GM23338 (cell line): ENCODE measurements at regions not wholly inside any gene's neighbourhood (a gene's known extent, or its start where the extent isn't known, plus 50 kb on each side); places are given as distances from the start of the nearest gene placed in this dataset.

Source experiments
- ATAC-seq: fragments of 200-7000 bp; cut with Tn5 transposase; 3 replicates; pipeline ENCODE4 v1.9.1; 2020
- DNase-seq: peaks from one replicate; pipeline ENCODE4 v3.0.0-alpha.2; 2015; ENCODE audit warnings: low spot score
- H2AFZ ChIP-seq: fragments of 200-600 bp; sonication (generic); 2 replicates; pipeline ENCODE4 v1.8.0; 2016; ENCODE audit warnings: antibody characterized with exemption, mild to moderate bottlenecking, moderate library complexity
- H3F3A ChIP-seq: fragments of 200-600 bp; sonication (generic); replicated peaks from 2 replicates; pipeline ENCODE4 v1.8.0; 2017; ENCODE audit warnings: antibody characterized with exemption, mixed run types, low read depth
- H3K27ac ChIP-seq: fragments of 200-600 bp; sonication (generic); 2 replicates; pipeline ENCODE4 v1.6.1; 2016; ENCODE audit warnings: low read depth
- H3K27me3 ChIP-seq: fragments of 200-600 bp; sonication (generic); 2 replicates; pipeline ENCODE4 v1.8.0; 2016; ENCODE audit warnings: mild to moderate bottlenecking, mixed run types, moderate library complexity; ENCODE audit not compliant: insufficient read depth
- H3K36me3 ChIP-seq: fragments of 200-600 bp; sonication (generic); 2 replicates; pipeline ENCODE4 v1.8.0; 2016; ENCODE audit warnings: mild to moderate bottlenecking; ENCODE audit not compliant: insufficient read depth
- H3K4me1 ChIP-seq: fragments of 200-600 bp; sonication (generic); 2 replicates; pipeline ENCODE4 v1.8.0; 2016; ENCODE audit warnings: mild to moderate bottlenecking, moderate library complexity; ENCODE audit not compliant: insufficient read depth
- H3K4me2 ChIP-seq: fragments of 200-600 bp; sonication (generic); 2 replicates; pipeline ENCODE4 v1.7.1; 2017; ENCODE audit warnings: mixed run types
- H3K4me3 ChIP-seq: fragments of 200-600 bp; sonication (generic); 2 replicates; pipeline ENCODE4 v1.6.1; 2016; ENCODE audit warnings: mixed run types
- H3K79me2 ChIP-seq: fragments of 200-600 bp; sonication (generic); replicated peaks from 2 replicates; pipeline ENCODE4 v1.8.0; 2017; ENCODE audit warnings: mild to moderate bottlenecking; ENCODE audit not compliant: insufficient read depth
- H3K9me2 ChIP-seq: fragments of 200-600 bp; sonication (generic); 2 replicates; pipeline ENCODE4 v1.8.0; 2017; ENCODE audit not compliant: insufficient read depth
- H4K20me1 ChIP-seq: fragments of 200-600 bp; sonication (generic); replicated peaks from 2 replicates; pipeline ENCODE4 v1.8.0; 2017; ENCODE audit warnings: mild to moderate bottlenecking; ENCODE audit not compliant: insufficient read depth
- H3K27ac Mint-ChIP-seq: 2 replicates; pipeline ENCODE4 v1.8.0; 2020; ENCODE audit warnings: inconsistent platforms, mild to moderate bottlenecking, moderate library complexity, mixed read lengths
- H3K27me3 Mint-ChIP-seq: 3 replicates; pipeline ENCODE4 v1.8.0; 2022; ENCODE audit warnings: low read depth, mild to moderate bottlenecking, moderate library complexity, mixed read lengths, inconsistent platforms; ENCODE audit not compliant: insufficient read depth, poor library complexity
- H3K36me3 Mint-ChIP-seq: 3 replicates; pipeline ENCODE4 v1.8.0; 2021; ENCODE audit warnings: low read depth, mild to moderate bottlenecking, inconsistent platforms, moderate library complexity, mixed read lengths
- H3K4me1 Mint-ChIP-seq: 3 replicates; pipeline ENCODE4 v1.8.0; 2020; ENCODE audit warnings: mild to moderate bottlenecking, inconsistent platforms, mixed read lengths
- H3K4me3 Mint-ChIP-seq: 3 replicates; pipeline ENCODE4 v1.8.0; 2021; ENCODE audit warnings: moderate library complexity, mild to moderate bottlenecking, inconsistent platforms, mixed read lengths
- H3K9me3 Mint-ChIP-seq: 3 replicates; pipeline ENCODE4 v1.8.0; 2020; ENCODE audit warnings: moderate library complexity, mild to moderate bottlenecking, inconsistent platforms, mixed read lengths
- CREB1 ChIP-seq: fragments of 250-450 bp; sonication (Bioruptor Pico); IDR thresholded peaks from 2 replicates; pipeline ENCODE4 v1.5.0; 2020; ENCODE audit warnings: low read depth, mild to moderate bottlenecking, moderate library complexity
- CTCF ChIP-seq, 2 experiments: fragments of 200-600 bp in 1 of 2; sonication (generic) in 1 of 2; conservative IDR thresholded peaks; 2 replicates each; pipeline versions ENCODE4 v1.5.1 to v1.6.1; 2016 to 2017; ENCODE audit warnings: antibody characterized with exemption in 2 of 2, low read depth in 2 of 2, mild to moderate bottlenecking in 2 of 2, moderate library complexity in 1 of 2
- ETS1 ChIP-seq: IDR thresholded peaks from 2 replicates; pipeline ENCODE4 v1.6.1; 2016; ENCODE audit warnings: antibody characterized with exemption
- EZH2 ChIP-seq: fragments of 200-600 bp; sonication (generic); IDR thresholded peaks from one replicate; pipeline ENCODE4 v1.8.0; 2017; ENCODE audit warnings: antibody characterized with exemption, mild to moderate bottlenecking, low read depth; ENCODE audit not compliant: unreplicated experiment
- EZH2phosphoT487 ChIP-seq: fragments of 200-600 bp; sonication (generic); IDR thresholded peaks from one replicate; pipeline ENCODE4 v1.8.1; 2018; ENCODE audit warnings: antibody characterized with exemption; ENCODE audit not compliant: unreplicated experiment
- JUNB ChIP-seq: IDR thresholded peaks from one replicate; pipeline ENCODE4 v1.6.1; 2016; ENCODE audit warnings: antibody characterized with exemption; ENCODE audit not compliant: unreplicated experiment
- NANOG ChIP-seq: IDR thresholded peaks from 2 replicates; pipeline ENCODE4 v1.6.1; 2016; ENCODE audit warnings: antibody characterized with exemption, borderline replicate concordance
- POLR2AphosphoS5 ChIP-seq: IDR thresholded peaks from 2 replicates; pipeline ENCODE4 v1.6.1; 2016; ENCODE audit warnings: antibody characterized with exemption, low read depth
- REST ChIP-seq: IDR thresholded peaks from one replicate; pipeline ENCODE4 v1.6.1; 2018; ENCODE audit warnings: antibody characterized with exemption; ENCODE audit not compliant: unreplicated experiment
- STAT1 ChIP-seq: IDR thresholded peaks from one replicate; pipeline ENCODE4 v1.6.1; 2016; ENCODE audit warnings: antibody characterized with exemption; ENCODE audit not compliant: unreplicated experiment
- ZNF114 ChIP-seq: fragments of 250-450 bp; sonication (Bioruptor Pico); IDR thresholded peaks from 2 replicates; pipeline ENCODE4 v1.5.0; 2020; ENCODE audit warnings: mild to moderate bottlenecking, moderate library complexity
- ZNF331 ChIP-seq: fragments of 250-450 bp; sonication (Bioruptor Pico); IDR thresholded peaks from 2 replicates; pipeline ENCODE4 v1.5.0; 2020; ENCODE audit warnings: low read depth, mild to moderate bottlenecking, moderate library complexity
- ZNF462 ChIP-seq: fragments of 250-450 bp; sonication (Bioruptor Pico); IDR thresholded peaks from 2 replicates; pipeline ENCODE4 v1.5.0; 2020; ENCODE audit warnings: mild to moderate bottlenecking, moderate library complexity

GRCh38 chr6:139588076-139588639, 213.7 kb upstream of the CITED2 start (continued):
- TF ChIP-seq ZNF462 (CRISPR knock-in tag) (no peak), ZNF114 (CRISPR knock-in tag) (no peak)

- ATAC-seq, result no peak
- H3K4me1 ChIP-seq, result 0 out of 2 replicates have a peak, but pooled peaks cover 3% of the 10 kb centered on the region
- no peak overlapping the region for H3K27ac Mint-ChIP-seq
- TF ChIP-seq NANOG (no peak), ETS1 (no peak), CTCF (conservative IDR thresholded peaks at IDR 0.05; ENCODE audit: low read depth in 2 of 2) (no peak), CREB1 (CRISPR knock-in tag) (no peak), ZNF331 (CRISPR knock-in tag) (no peak), REST (no peak), ZNF114 (CRISPR knock-in tag) (no peak), EZH2 (no peak), JUNB (no peak), POLR2AphosphoS5 (no peak), EZH2phosphoT487 (no peak), STAT1 (no peak)
Measured at GRCh38 chr6:139587469-139587868, 213.0 kb upstream of the CITED2 start.

More at GRCh38 chr6:139587469-139587868, 213.0 kb upstream of the CITED2 start:
- H2AFZ ChIP-seq, result no peak overlapping the region
- Mint-ChIP-seq H3K4me1 (peaks cover 3% of the 10 kb centered on the region; the same call in 2 of the 3 replicates), H3K27me3 (peaks cover 3% of the 10 kb centered on the region), H3K36me3 (no peaks in the 10 kb centered on the region), H3K4me3 (no peak overlapping the region), H3K9me3 (no peaks in the 10 kb centered on the region)
- H3K4me3 ChIP-seq, result no peak overlapping the region
- no peaks in the 10 kb centered on the region for H3K27me3 ChIP-seq
- H3K4me2 ChIP-seq, result no peak overlapping the region
- no peaks in the 10 kb centered on the region for H4K20me1 ChIP-seq
- no peak for DNase-seq
- H3K9me2 ChIP-seq, result no peaks in the 10 kb centered on the region
- no peaks in the 10 kb centered on the region for H3K79me2 ChIP-seq
- H3F3A ChIP-seq, result no peaks in the 10 kb centered on the region
- no peak overlapping the region for H3K27ac ChIP-seq
- no peaks in the 10 kb centered on the region for H3K36me3 ChIP-seq
